Activated naive CD4-positive, alpha-beta T cell treated with anti-CD3 and anti-CD28 coated beads, Interleukin-2, amount 50 U/mL, for 24 hours (primary cell): ENCODE measurements at regions not wholly inside any gene's neighbourhood (a gene's known extent, or its start where the extent isn't known, plus 50 kb on each side); places are given as distances from the start of the nearest gene placed in this dataset.

Source experiments
- H3K27ac Mint-ChIP-seq: one replicate; pipeline ENCODE4 v1.8.0; 2021; ENCODE audit warnings: mild to moderate bottlenecking, mixed read lengths
- H3K27me3 Mint-ChIP-seq: one replicate; pipeline ENCODE4 v1.8.0; 2021; ENCODE audit warnings: mixed read lengths
- H3K36me3 Mint-ChIP-seq: one replicate; pipeline ENCODE4 v1.8.0; 2021; ENCODE audit warnings: mixed read lengths
- H3K4me1 Mint-ChIP-seq: one replicate; pipeline ENCODE4 v1.8.0; 2021; ENCODE audit warnings: mixed read lengths
- H3K4me3 Mint-ChIP-seq: one replicate; pipeline ENCODE4 v1.8.0; 2021; ENCODE audit warnings: mild to moderate bottlenecking, mixed read lengths
- H3K9me3 Mint-ChIP-seq: one replicate; pipeline ENCODE4 v1.8.0; 2021; ENCODE audit warnings: mixed read lengths

DNA sequence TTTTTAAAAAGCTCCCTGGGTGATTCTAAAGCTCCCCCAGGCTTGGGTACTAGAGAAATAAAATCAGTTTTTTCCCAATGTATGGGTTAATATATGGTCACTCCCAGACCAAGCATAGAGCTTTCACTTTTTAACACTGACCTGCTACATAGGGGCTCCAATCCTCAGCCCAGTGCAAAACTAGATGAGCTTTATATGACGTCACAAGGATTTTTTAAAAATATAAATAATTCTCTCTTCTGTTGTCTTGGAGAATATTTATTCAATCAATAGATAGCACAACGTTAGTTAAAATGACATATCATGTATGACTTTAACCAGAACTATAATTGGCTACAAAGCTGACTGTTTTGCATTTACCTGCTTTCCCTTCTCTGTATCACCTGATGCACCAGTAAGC lies 137.9 kb upstream of the TMCC3 start:
- H3K4me1 Mint-ChIP-seq = no peaks in the 10 kb centered on the region
- peaks cover 2% of the 10 kb centered on the region for H3K27me3 Mint-ChIP-seq
- no peak overlapping the region for H3K27ac Mint-ChIP-seq
- H3K4me3 Mint-ChIP-seq = no peak overlapping the region
- no peaks in the 10 kb centered on the region for H3K36me3 Mint-ChIP-seq
- no peaks in the 10 kb centered on the region for H3K9me3 Mint-ChIP-seq

DNA sequence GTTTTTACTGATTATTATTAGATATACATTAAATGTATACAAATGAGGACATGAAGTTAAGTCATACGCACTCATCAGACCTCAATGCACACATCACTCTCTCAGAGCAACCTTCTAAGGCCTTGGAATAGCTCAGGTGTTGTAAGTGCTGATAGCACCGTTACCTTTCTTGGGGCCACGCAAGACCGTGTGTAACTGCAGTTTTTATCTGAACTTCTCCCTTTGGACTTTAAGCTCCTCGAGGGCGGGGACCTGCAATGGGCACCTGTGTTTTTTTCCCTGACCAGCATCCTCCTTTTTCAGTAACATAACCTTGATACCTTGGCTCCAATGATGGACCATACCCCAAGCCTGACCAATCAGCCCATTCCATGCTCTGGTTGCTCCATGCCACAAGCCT lies 136.5 kb upstream of the TMCC3 start:
- Mint-ChIP-seq H3K27ac (no peak overlapping the region), H3K36me3 (no peaks in the 10 kb centered on the region), H3K4me1 (no peaks in the 10 kb centered on the region), H3K4me3 (no peak overlapping the region), H3K27me3 (peaks cover 6% of the 10 kb centered on the region), H3K9me3 (no peaks in the 10 kb centered on the region)

DNA sequence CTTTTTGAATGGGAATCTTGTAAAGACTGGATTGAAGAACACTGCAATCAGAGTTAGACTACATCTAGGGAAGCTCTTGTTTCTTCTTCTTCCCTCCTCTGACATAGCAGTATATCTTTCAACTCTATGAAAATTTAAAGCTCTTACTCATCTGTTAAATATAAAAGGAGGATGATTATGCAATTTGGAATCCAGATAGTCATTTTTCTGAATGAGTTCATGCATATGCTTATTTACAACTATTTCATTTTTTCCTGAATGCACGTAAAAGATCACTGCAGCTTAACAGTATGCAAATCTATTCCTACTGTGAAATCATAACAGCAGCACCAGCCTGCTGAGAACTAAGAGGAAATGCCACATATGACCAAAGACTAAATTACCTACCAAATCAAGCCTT lies 133.5 kb upstream of the TMCC3 start:
- Mint-ChIP-seq H3K4me3 (no peak overlapping the region), H3K9me3 (no peaks in the 10 kb centered on the region), H3K27ac (no peak overlapping the region), H3K36me3 (no peaks in the 10 kb centered on the region), H3K4me1 (no peaks in the 10 kb centered on the region), H3K27me3 (peaks cover 6% of the 10 kb centered on the region)

DNA sequence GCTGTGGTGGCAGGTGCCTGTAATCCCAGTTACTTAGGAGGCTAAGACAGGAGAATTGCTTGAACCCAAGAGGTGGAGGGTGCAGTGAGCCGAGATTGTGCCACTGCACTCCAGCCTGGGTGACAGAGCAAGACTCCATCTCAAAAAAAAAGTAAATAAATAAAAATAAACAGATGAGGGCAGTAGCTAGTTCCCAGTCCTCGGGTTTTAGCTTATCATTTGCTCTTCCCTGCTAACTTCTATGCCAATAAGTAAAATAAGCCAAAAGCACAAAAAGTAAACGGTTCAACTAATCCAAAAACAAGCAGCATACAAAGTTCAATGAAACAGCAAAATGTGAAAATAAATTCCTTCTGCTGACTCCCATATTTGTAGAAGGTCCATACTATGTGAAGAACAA lies 133.0 kb upstream of the TMCC3 start:
- Mint-ChIP-seq H3K36me3 (no peaks in the 10 kb centered on the region), H3K27ac (no peak overlapping the region), H3K4me1 (no peaks in the 10 kb centered on the region), H3K4me3 (no peak overlapping the region), H3K9me3 (no peaks in the 10 kb centered on the region), H3K27me3 (peaks cover 7% of the 10 kb centered on the region)

DNA sequence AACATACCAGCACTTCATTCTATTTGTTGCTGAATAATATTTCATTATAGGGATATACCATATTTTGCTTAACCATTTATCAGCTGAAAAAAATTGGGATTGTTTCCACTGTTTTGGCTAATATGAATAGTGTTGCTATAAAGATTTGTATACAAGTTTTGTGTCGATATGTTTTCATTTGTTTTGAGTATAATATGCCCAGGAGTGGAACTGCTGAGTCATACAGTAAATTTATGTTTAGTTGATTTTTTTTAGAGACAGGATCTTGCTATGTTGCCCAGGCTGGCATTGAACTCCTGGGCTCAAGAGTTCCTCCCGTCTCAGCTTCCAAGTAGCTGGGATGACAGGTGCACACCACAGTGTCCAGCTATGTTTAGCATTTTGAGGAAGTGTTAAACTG lies 131.5 kb upstream of the TMCC3 start:
- H3K27me3 Mint-ChIP-seq = peaks cover 10% of the 10 kb centered on the region
- no peak overlapping the region for H3K27ac Mint-ChIP-seq
- no peaks in the 10 kb centered on the region for H3K9me3 Mint-ChIP-seq
- H3K4me3 Mint-ChIP-seq = no peak overlapping the region
- H3K36me3 Mint-ChIP-seq = no peaks in the 10 kb centered on the region
- no peaks in the 10 kb centered on the region for H3K4me1 Mint-ChIP-seq

GRCh38 chr12:94779485-94779884 lies 129.1 kb upstream of the TMCC3 start:
- H3K4me1 Mint-ChIP-seq = no peaks in the 10 kb centered on the region
- H3K27ac Mint-ChIP-seq = no peak overlapping the region
- H3K27me3 Mint-ChIP-seq = peaks cover 10% of the 10 kb centered on the region
- no peaks in the 10 kb centered on the region for H3K9me3 Mint-ChIP-seq
- no peak overlapping the region for H3K4me3 Mint-ChIP-seq
- no peaks in the 10 kb centered on the region for H3K36me3 Mint-ChIP-seq

GRCh38 chr12:94777936-94778335 lies 127.6 kb upstream of the TMCC3 start:
- H3K9me3 Mint-ChIP-seq = no peaks in the 10 kb centered on the region
- H3K4me1 Mint-ChIP-seq = no peaks in the 10 kb centered on the region
- H3K36me3 Mint-ChIP-seq = peaks cover 1% of the 10 kb centered on the region
- no peak overlapping the region for H3K27ac Mint-ChIP-seq
- no peak overlapping the region for H3K4me3 Mint-ChIP-seq
- H3K27me3 Mint-ChIP-seq = peaks cover 10% of the 10 kb centered on the region

- no peak overlapping the region for H3K4me3 Mint-ChIP-seq
- no peaks in the 10 kb centered on the region for H3K9me3 Mint-ChIP-seq
- peaks cover 8% of the 10 kb centered on the region for H3K27me3 Mint-ChIP-seq
- H3K27ac Mint-ChIP-seq = no peak overlapping the region
- H3K4me1 Mint-ChIP-seq = no peaks in the 10 kb centered on the region
- H3K36me3 Mint-ChIP-seq = peaks cover 1% of the 10 kb centered on the region
These were observed 125.4 kb upstream of the TMCC3 start for GRCh38 chr12:94775710-94776109.

- Mint-ChIP-seq H3K9me3 (no peaks in the 10 kb centered on the region), H3K36me3 (peaks cover 1% of the 10 kb centered on the region), H3K27ac (no peak overlapping the region), H3K27me3 (peaks cover 7% of the 10 kb centered on the region), H3K4me1 (peaks cover 4% of the 10 kb centered on the region), H3K4me3 (no peak overlapping the region)
These were observed 121.4 kb upstream of the TMCC3 start for GRCh38 chr12:94771741-94772140.

GRCh38 chr12:94771199-94771598 lies 120.8 kb upstream of the TMCC3 start:
- Mint-ChIP-seq H3K9me3 (no peaks in the 10 kb centered on the region), H3K4me1 (peaks cover 4% of the 10 kb centered on the region), H3K4me3 (no peak overlapping the region), H3K27me3 (peaks cover 7% of the 10 kb centered on the region), H3K36me3 (peaks cover 1% of the 10 kb centered on the region), H3K27ac (no peak overlapping the region)

DNA sequence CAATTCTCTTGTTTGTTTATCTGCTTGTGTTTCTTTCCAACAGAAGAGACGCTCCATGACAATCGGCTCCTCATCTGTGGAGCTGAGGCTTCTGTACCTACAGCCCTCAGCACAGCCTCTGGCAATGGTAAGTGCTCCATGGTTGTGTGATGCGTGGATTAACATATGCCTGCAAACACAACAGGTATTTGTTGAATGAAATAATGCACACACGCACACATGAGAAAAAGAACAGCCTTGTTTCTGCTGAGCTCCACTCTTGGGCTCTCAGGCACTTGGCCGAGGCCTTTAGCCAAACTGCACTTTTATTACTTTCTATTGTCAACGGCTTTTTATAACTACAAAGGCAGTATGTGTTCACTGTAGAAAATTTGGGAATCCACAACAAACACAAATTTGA lies 120.4 kb upstream of the TMCC3 start:
- Mint-ChIP-seq H3K4me1 (peaks cover 4% of the 10 kb centered on the region), H3K36me3 (peaks cover 1% of the 10 kb centered on the region), H3K9me3 (no peaks in the 10 kb centered on the region), H3K27me3 (peaks cover 7% of the 10 kb centered on the region), H3K27ac (no peak overlapping the region), H3K4me3 (no peak overlapping the region)

GRCh38 chr12:94769776-94770759 lies 119.7 kb upstream of the TMCC3 start:
- H3K9me3 Mint-ChIP-seq = no peaks in the 10 kb centered on the region
- no peak overlapping the region for H3K4me3 Mint-ChIP-seq
- H3K27me3 Mint-ChIP-seq = peaks cover 7% of the 10 kb centered on the region
- H3K27ac Mint-ChIP-seq = no peak overlapping the region
- peaks cover 1% of the 10 kb centered on the region for H3K36me3 Mint-ChIP-seq
- H3K4me1 Mint-ChIP-seq = peaks cover 4% of the 10 kb centered on the region

DNA sequence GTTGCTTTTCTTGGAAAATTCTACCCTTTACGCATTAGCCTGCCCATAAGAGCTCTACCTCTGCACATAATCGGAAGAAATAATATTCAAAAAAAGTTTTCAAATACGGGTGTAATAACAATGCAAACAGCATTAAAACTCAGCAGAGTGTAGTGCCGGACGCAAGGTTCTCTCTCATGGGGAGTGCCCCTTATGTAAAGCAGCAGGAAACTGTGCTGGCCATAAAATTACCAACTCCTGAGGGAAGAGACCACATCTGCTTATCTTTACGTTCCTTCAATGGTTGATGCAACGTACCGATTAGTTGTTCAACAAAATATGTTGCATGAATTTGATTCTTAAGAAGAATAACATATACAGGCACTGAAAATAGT lies 118.7 kb upstream of the TMCC3 start:
- H3K9me3 Mint-ChIP-seq = no peaks in the 10 kb centered on the region
- H3K27me3 Mint-ChIP-seq = peaks cover 5% of the 10 kb centered on the region
- no peaks in the 10 kb centered on the region for H3K36me3 Mint-ChIP-seq
- H3K27ac Mint-ChIP-seq = no peak overlapping the region
- H3K4me3 Mint-ChIP-seq = no peak overlapping the region
- peaks cover 4% of the 10 kb centered on the region for H3K4me1 Mint-ChIP-seq

DNA sequence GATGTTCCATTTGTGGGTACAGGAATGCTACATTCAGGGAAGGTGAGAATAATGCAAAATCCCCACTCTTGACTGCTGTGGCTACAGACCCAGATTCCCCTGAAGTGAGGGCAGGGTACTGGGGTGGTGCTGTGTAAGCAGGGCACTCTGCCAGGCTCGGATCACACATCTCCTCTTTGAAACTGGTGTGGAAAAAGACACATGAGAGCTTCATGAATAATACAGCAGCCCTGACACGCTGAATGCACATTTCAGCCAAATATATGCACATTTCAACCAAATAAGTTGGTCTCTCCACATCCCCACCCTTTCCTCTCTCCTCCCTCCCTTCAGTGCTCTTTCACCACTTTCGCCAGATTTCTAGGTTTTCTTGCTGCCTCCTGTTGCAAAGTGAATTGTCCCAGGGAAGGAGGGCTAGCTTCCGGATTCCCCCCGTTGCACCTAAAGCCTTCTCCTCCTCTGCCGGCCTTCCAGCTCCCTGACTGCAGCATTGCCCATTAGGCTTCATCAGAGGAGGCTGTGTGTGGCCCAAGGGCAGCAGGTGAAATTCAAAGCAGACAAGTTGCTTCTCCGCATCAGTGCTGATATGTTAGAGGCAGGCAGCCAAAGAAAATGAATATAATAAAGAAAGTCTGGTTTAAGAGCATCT lies 118.2 kb upstream of the TMCC3 start:
- Mint-ChIP-seq H3K27ac (no peak overlapping the region), H3K4me3 (no peak overlapping the region)

GRCh38 chr12:94767956-94768355 lies 117.6 kb upstream of the TMCC3 start:
- peaks cover 5% of the 10 kb centered on the region for H3K27me3 Mint-ChIP-seq
- no peak overlapping the region for H3K27ac Mint-ChIP-seq
- H3K36me3 Mint-ChIP-seq = no peaks in the 10 kb centered on the region
- H3K9me3 Mint-ChIP-seq = no peaks in the 10 kb centered on the region
- peaks cover 7% of the 10 kb centered on the region for H3K4me1 Mint-ChIP-seq
- no peak overlapping the region for H3K4me3 Mint-ChIP-seq

More for the DNA sequence above, 118.2 kb upstream of the TMCC3 start:
- H3K4me1 Mint-ChIP-seq = peaks cover 4% of the 10 kb centered on the region
- H3K9me3 Mint-ChIP-seq = no peaks in the 10 kb centered on the region
- H3K36me3 Mint-ChIP-seq = no peaks in the 10 kb centered on the region
- H3K27me3 Mint-ChIP-seq = peaks cover 5% of the 10 kb centered on the region

GRCh38 chr12:94766397-94766796 lies 116.0 kb upstream of the TMCC3 start:
- Mint-ChIP-seq H3K9me3 (no peaks in the 10 kb centered on the region), H3K36me3 (no peaks in the 10 kb centered on the region), H3K4me3 (no peak overlapping the region), H3K27me3 (peaks cover 5% of the 10 kb centered on the region), H3K27ac (no peak overlapping the region), H3K4me1 (peaks cover 11% of the 10 kb centered on the region)
